ENCODE measurements at regions not wholly inside any gene's neighbourhood (a gene's known extent, or its start where the extent isn't known, plus 50 kb on each side); places are given as distances from the start of the nearest gene placed in this dataset.

DNA sequence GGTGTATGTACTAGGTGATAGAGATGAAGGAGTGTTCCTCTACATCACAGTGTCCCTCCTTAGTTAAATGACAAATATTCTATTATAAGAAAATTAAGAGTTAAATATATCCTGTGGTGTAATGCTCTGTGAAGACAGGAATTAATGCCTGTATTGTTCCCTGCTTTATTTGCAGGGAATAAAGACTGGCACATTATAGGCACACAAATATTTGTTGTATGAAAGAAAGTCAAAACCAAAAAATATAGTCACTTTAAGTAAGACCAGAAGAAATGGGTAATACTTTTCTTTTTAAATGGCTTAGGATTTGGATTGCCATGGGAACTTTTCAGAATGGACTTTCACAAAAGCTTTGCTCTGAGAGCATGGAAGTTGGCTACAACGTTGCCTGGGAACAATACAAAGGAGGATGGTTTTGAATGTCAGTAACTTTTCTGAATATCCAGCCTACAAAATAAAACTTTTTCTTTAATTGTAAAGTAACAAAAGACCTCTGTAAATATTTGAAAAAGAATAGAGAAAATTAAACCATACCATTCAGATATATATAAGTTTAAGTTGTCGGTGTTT is 158.0 kb upstream of the P2RY1 start:
- TF ChIP-seq, protein P1, sequence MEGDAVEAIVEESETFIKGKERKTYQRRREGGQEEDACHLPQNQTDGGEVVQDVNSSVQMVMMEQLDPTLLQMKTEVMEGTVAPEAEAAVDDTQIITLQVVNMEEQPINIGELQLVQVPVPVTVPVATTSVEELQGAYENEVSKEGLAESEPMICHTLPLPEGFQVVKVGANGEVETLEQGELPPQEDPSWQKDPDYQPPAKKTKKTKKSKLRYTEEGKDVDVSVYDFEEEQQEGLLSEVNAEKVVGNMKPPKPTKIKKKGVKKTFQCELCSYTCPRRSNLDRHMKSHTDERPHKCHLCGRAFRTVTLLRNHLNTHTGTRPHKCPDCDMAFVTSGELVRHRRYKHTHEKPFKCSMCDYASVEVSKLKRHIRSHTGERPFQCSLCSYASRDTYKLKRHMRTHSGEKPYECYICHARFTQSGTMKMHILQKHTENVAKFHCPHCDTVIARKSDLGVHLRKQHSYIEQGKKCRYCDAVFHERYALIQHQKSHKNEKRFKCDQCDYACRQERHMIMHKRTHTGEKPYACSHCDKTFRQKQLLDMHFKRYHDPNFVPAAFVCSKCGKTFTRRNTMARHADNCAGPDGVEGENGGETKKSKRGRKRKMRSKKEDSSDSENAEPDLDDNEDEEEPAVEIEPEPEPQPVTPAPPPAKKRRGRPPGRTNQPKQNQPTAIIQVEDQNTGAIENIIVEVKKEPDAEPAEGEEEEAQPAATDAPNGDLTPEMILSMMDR (IDR thresholded peaks at IDR 0.05) = no peak
- no peak for TF ChIP-seq POLR2A (IDR thresholded peaks at IDR 0.05)

Measured in transverse colon (tissue), 3 donors.